OCI-LY3 (cell line): ENCODE measurements at regions not wholly inside any gene's neighbourhood (a gene's known extent, or its start where the extent isn't known, plus 50 kb on each side); places are given as distances from the start of the nearest gene placed in this dataset.
A peak's percentile ranks its signal among the peaks of the same experiment; 100 is the strongest.
"Not testable (repeated sequence)": the region's sequence is repeated elsewhere in the genome, so short reads cannot be mapped to it uniquely, and the experiment has no call there.

Source experiments
- H2AFZ ChIP-seq: fragments of 200-600, 300-600 bp; shearing (Covaris generic); 2 replicates; pipeline ENCODE4 v1.6.0; 2014; ENCODE audit warnings: antibody characterized with exemption, low read depth, low read length
- H3K27ac ChIP-seq: fragments of 200-600, 300-600 bp; sonication (generic); 2 replicates; pipeline ENCODE4 v1.5.1; 2014; ENCODE audit warnings: mild to moderate bottlenecking, low read length, moderate library complexity, mixed read lengths
- H3K27me3 ChIP-seq: fragments of 200-600, 300-600 bp; sonication (generic); 2 replicates; pipeline ENCODE4 v1.6.1; 2014; ENCODE audit warnings: low read depth, low read length, mixed read lengths
- H3K36me3 ChIP-seq: fragments of 200-600, 300-600 bp; sonication (generic); replicated peaks from 2 replicates; pipeline ENCODE3; 2014; ENCODE audit warnings: low read depth, low read length, mixed read lengths
- H3K4me1 ChIP-seq: fragments of 300-600, 200-600 bp; sonication (generic); 2 replicates; pipeline ENCODE4 v1.6.1; 2014; ENCODE audit warnings: low read length, mixed read lengths
- H3K4me2 ChIP-seq: fragments of 200-600, 300-600 bp; sonication (generic); 2 replicates; pipeline ENCODE4 v1.6.1; 2014; ENCODE audit warnings: low read length, mixed read lengths
- H3K4me3 ChIP-seq: fragments of 300-600, 200-600 bp; sonication (generic); 2 replicates; pipeline ENCODE4 v1.5.1; 2014; ENCODE audit warnings: antibody characterized with exemption, mild to moderate bottlenecking, low read length, moderate library complexity
- H3K79me2 ChIP-seq: fragments of 300-600, 200-600 bp; shearing (Covaris generic); 2 replicates; pipeline ENCODE4 v1.6.1; 2014; ENCODE audit warnings: mild to moderate bottlenecking, low read length, mixed read lengths
- H3K9ac ChIP-seq: fragments of 300-600, 200-600 bp; shearing (Covaris generic); 2 replicates; pipeline ENCODE4 v1.6.0; 2014; ENCODE audit warnings: mild to moderate bottlenecking, low read length, moderate library complexity
- H3K9me3 ChIP-seq: fragments of 200-600, 300-600 bp; shearing (Covaris generic); 2 replicates; pipeline ENCODE4 v1.6.1; 2014; ENCODE audit warnings: low read length, mixed read lengths; ENCODE audit not compliant: insufficient read depth
- H4K20me1 ChIP-seq: fragments of 200-600, 300-600 bp; sonication (generic); 2 replicates; pipeline ENCODE4 v1.6.1; 2016; ENCODE audit warnings: low read length, mixed read lengths; ENCODE audit not compliant: insufficient read depth
- EZH2phosphoT487 ChIP-seq: fragments of 200-600 bp; shearing (Covaris generic); IDR thresholded peaks from 2 replicates; pipeline ENCODE4 v1.6.1; 2018; ENCODE audit warnings: antibody characterized with exemption, mixed run types, low read depth
- TF ChIP-seq, protein P1 (sequence below): fragments of 200-600, 300-600 bp; sonication (generic); IDR thresholded peaks from 2 replicates; pipeline ENCODE4 v1.5.1; 2014; ENCODE audit warnings: antibody characterized with exemption, low read length, low read depth

DNA sequence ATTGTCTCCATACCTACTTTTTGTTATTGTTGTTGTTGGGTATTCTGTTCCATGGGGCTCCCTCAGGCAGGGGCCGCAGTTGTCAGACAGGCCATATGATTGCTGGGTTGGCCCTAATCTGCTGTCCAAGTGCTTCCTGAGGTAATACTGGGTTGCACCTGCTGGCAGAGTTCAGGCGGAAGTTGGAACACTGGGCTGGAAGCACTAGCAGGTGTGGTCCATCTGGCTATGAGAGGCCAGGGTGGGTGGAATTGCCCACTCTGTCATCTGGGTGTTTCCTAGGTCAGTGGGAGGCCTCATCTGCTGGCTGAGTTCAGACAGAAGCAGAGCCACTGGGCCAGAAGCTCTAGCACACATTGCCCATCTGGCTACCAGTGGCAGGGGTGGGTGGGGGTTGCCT, 81.3 kb upstream of the NID2 start:
- no peaks in the 10 kb centered on the region for H3K36me3 ChIP-seq
- no peaks in the 10 kb centered on the region for H3K9me3 ChIP-seq
- H3K4me2 ChIP-seq = no peak overlapping the region
- no peak for TF ChIP-seq EZH2phosphoT487
- TF ChIP-seq, protein P1, sequence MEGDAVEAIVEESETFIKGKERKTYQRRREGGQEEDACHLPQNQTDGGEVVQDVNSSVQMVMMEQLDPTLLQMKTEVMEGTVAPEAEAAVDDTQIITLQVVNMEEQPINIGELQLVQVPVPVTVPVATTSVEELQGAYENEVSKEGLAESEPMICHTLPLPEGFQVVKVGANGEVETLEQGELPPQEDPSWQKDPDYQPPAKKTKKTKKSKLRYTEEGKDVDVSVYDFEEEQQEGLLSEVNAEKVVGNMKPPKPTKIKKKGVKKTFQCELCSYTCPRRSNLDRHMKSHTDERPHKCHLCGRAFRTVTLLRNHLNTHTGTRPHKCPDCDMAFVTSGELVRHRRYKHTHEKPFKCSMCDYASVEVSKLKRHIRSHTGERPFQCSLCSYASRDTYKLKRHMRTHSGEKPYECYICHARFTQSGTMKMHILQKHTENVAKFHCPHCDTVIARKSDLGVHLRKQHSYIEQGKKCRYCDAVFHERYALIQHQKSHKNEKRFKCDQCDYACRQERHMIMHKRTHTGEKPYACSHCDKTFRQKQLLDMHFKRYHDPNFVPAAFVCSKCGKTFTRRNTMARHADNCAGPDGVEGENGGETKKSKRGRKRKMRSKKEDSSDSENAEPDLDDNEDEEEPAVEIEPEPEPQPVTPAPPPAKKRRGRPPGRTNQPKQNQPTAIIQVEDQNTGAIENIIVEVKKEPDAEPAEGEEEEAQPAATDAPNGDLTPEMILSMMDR = no peak
- H3K9ac ChIP-seq = no peak overlapping the region
- H3K27ac ChIP-seq = no peak overlapping the region
- no peaks in the 10 kb centered on the region for H3K79me2 ChIP-seq
- H4K20me1 ChIP-seq = no peaks in the 10 kb centered on the region
- H3K4me1 ChIP-seq = no peaks in the 10 kb centered on the region
- peaks cover 2% of the 10 kb centered on the region; the same call in 1 of the 2 replicates for H3K27me3 ChIP-seq
- no peak overlapping the region for H2AFZ ChIP-seq
- H3K4me3 ChIP-seq = no peak overlapping the region

DNA sequence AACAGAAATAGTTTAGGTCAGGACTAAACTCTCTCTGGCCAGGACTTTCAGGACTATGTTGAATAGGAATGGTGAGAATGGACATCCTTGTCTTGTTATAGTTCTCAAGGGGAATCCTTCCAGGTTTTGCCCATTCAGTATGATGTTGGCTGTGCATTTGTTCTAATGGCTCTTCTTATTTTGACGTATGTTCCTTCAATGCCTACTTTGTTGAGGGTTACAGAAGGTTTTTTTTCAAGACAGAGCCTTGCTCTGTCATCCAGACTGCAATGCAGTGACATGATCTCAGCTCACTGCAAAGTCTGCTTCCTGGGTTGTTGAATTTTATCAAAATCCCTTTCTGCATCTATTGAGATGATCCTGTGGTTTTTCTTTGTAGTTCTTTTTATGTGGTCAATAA, 79.5 kb upstream of the NID2 start:
- Histone ChIP-seq H3K27me3 (peaks cover 2% of the 10 kb centered on the region; the same call in 1 of the 2 replicates), H4K20me1 (no peaks in the 10 kb centered on the region), H2AFZ (no peak overlapping the region), H3K4me2 (no peak overlapping the region), H3K4me3 (no peak overlapping the region), H3K9ac (no peak overlapping the region), H3K9me3 (no peaks in the 10 kb centered on the region), H3K36me3 (no peaks in the 10 kb centered on the region), H3K4me1 (no peaks in the 10 kb centered on the region), H3K79me2 (no peaks in the 10 kb centered on the region), H3K27ac (no peak overlapping the region)
- TF ChIP-seq, protein P1 = no peak
- no peak for TF ChIP-seq EZH2phosphoT487

DNA sequence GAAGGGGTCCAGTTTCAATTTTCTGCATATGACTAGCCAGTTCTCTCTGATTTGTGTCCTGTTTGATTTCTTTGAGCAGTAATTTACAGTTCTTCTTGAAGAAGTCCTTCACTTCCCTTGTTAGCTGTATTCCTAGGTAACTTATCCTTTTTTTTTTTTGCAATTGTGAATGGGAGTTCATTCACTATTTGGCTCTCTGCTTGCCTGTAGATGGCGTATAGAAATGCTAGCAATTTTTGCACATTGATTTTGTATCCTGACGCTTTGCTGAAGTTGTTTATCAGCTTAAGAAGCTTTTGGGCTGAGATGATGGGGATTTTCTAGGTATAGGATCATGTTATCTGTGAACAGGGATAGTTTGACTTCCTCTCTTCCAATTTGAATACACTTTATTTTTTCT, 77.6 kb upstream of the NID2 start:
- H3K27ac ChIP-seq = no peak overlapping the region
- TF ChIP-seq, protein P1 = peak; percentile 36
- TF ChIP-seq EZH2phosphoT487 = no peak
- H3K79me2 ChIP-seq = no peaks in the 10 kb centered on the region
- H2AFZ ChIP-seq = no peak overlapping the region
- no peaks in the 10 kb centered on the region for H3K9me3 ChIP-seq
- H3K36me3 ChIP-seq = no peaks in the 10 kb centered on the region
- no peaks in the 10 kb centered on the region for H3K4me1 ChIP-seq
- H3K4me3 ChIP-seq = no peak overlapping the region
- no peaks in the 10 kb centered on the region for H4K20me1 ChIP-seq
- H3K27me3 ChIP-seq = peaks cover 2% of the 10 kb centered on the region; the same call in 1 of the 2 replicates
- H3K4me2 ChIP-seq = no peak overlapping the region
- no peak overlapping the region for H3K9ac ChIP-seq

DNA sequence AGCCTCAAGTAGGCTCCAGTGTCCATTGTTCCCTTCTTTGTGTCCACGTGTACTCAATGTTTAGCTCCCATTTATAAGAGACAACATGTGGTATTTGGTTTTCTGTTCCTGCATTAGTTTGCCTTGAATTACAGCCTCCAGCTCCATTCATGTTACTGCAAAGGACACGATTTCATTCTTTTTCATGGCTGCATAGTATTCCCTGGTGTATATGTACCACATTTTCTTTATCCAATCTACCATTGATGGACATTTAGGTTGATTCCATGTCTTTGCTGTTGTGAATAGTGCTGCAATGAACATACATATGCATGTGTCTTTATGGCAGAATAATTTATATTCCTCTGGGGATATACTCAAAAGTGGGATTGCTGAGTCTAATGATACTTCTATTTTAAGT, 75.2 kb upstream of the NID2 start:
- H3K36me3 ChIP-seq, H3K79me2 ChIP-seq, H3K4me2 ChIP-seq, H2AFZ ChIP-seq, H3K4me3 ChIP-seq, H4K20me1 ChIP-seq, H3K27me3 ChIP-seq, H3K9me3 ChIP-seq, H3K4me1 ChIP-seq, H3K27ac ChIP-seq, H3K9ac ChIP-seq: not testable (repeated sequence)

DNA sequence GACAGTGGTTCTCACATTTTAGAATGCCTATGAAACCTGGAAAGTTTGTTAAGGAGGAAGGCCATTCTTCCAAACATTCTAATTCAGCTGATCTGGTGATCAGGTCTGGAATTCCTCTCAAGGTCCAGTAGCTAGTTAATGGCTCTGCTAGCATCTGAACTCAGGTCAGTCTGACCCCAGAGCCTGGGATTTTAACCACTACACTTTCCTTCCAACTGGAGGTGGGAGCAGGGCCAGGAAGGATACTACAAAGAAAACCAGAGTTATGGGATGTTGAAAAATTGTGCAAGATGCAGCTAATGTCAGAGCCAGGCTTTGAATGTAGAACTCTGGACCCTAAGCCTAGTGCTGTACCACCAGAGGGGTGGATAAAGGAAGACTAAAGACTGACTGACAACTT, 73.6 kb upstream of the NID2 start:
- H3K4me2 ChIP-seq = no peak overlapping the region
- no peaks in the 10 kb centered on the region for H3K4me1 ChIP-seq
- no peak overlapping the region for H3K27ac ChIP-seq
- H2AFZ ChIP-seq = no peak overlapping the region
- no peak overlapping the region for H3K9ac ChIP-seq
- H3K36me3 ChIP-seq = no peaks in the 10 kb centered on the region
- H3K9me3 ChIP-seq = no peaks in the 10 kb centered on the region
- H3K27me3 ChIP-seq = no peaks in the 10 kb centered on the region
- H3K79me2 ChIP-seq = no peaks in the 10 kb centered on the region
- TF ChIP-seq, protein P1 = no peak
- TF ChIP-seq EZH2phosphoT487 = no peak
- H3K4me3 ChIP-seq = no peak overlapping the region
- no peaks in the 10 kb centered on the region for H4K20me1 ChIP-seq
